ENCODE measurements at regions not wholly inside any gene's neighbourhood (a gene's known extent, or its start where the extent isn't known, plus 50 kb on each side); places are given as distances from the start of the nearest gene placed in this dataset.
A peak's percentile ranks its signal among the peaks of the same experiment; 100 is the strongest.

DNA sequence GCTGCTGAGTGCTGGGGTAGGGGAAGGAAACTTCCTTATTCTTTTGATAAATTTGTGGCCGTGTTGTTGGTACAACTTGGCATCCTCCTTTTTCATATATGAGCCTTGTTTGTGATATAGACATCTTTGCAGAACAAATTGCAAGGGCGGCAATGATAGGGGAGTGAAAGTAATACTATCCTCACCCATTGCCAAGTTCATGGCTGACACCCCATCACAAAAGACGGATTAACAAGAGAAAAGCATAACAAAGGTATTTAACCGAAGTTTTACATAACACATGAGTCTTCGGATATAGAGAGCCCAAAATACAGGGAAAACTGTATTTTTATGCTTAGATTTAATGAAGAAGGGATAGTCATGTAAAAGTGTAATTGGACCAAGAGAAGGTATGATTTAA is 86.3 kb upstream of the TMPRSS2 start:
- no peak for DNase-seq (ENCODE audit: low spot score)

DNA sequence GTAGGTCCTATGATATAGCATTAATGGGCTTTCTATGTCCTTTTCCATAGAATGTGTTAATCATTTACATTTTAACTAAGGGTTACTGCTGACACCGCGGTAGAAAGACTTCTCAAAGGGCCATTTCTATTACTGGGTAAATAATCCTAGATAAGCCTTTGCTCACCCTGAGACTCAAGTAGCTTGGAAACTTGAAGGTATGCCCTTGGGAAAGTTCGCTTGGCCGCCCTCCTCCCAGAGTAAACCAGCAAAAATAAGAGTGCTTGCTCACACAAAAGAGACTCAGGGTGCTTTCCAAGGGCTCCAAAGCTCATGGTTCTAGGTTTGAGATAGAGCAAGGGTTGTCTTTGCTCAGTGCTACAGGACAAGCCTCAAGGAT is 85.8 kb upstream of the TMPRSS2 start:
- no peak for DNase-seq (ENCODE audit: low spot score)

DNA sequence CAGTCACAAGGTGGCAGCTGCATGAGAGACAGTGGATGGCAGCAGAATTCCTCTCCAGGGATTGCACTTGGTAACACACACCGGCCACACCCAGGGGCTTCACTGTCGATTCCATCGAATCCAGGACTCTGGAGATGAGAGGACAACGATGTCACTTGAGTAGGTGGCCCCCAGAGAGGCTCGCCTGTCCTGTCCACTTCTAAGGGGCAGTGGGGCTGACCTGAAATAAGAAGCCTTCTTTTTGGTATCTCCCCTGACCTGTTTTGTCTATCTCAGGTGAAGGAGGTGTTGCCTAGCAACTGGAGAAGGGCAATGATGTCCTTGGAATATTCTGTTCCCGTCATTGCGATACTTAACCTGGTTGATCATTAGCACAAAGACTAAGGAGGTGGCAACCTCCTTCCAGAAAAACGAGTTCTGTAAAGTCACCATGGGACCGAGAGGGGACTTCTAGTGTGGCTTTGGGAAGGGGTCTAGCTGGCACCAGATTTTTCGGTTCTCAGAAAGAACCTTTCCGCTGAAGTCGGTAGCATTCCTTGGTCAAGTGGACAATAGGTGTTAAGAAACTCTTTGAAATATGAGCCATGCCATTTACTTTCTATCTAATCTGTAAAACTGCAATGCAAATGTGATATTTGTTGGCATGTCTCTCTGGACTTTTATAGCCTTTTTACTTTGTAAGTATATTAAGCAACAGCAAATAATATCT is 85.2 kb upstream of the TMPRSS2 start:
- peak; percentile 20 for DNase-seq (ENCODE audit: low spot score)

DNA sequence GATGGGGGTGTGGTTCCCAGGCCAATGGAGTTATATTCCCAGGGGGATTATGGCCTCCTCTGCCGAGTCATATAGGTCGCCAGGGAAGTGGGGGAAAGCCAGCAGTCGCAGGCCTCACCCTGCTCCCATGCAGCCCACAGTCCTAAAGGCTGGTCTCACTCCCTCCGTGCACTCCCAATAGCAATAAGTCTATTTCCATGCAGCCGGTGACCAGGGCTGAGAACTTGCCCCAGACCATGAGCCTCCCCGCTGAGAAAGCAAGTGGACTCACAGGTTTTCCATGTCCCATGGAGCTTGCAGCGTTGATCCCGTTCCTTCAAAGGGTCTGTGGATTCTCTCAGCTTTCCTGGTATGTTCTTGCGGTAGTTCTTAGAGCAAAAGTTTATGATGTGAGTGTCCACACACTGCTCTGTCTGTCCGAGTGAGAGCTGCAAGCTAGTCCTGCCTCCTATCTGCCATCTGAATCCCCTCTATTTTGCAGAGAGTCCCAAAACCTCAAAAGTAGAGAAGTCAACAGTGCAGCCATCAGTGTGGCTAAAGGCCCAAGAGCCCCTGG is 81.7 kb upstream of the TMPRSS2 start:
- DNase-seq (ENCODE audit: low spot score), result peak; percentile 45

DNA sequence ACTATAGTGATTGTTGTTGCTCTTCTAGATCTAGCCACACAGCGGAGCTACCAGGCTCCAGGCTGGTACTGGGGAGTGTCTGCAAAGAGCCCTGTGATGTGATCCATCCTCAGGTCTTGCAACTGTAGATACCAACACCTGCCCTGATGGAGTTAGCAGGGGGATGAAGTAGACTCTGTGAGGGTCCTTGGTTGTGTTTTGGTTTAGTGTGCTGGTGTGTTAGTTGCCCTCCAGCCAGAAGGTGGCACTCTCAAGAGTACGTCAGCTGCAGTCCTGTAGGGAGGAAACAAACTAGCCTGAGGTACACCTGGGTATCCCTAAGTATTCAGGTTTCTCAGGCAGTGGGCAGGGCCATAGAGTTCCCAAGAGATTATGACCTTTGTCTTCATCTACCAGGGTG is 81.2 kb upstream of the TMPRSS2 start:
- peak; percentile 74 for DNase-seq (ENCODE audit: low spot score)

DNA sequence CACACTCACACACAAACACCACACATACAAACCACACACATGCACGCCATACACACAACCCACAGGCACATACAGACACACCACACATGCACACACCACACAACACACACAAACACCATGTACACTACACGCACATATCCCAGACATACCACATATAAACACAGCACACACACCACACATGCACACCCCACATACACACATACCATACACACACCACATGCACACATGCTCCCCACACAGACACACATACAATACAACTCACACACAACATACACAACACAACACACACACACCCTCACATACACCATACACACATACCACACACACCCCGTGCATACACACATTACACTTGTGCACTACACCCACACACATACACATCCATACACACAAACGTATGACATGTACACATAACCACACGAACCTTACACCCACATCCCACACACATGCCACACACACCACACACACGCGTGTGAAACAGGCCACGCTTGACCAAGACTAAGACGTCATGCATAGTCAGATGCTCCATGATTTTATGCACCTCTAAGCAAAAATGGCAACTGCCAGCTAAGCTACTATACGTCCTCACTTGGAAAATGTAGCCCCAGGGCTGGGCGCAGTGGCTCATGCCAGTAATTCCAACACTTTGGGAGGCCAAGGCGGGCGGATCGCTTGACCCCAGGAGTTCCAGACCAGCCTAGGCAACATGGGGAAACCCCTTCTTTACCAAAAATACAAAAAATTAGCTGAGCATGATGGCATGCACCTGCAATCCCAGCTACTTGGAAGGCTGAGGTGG is 77.4 kb upstream of the TMPRSS2 start:
- DNase-seq (ENCODE audit: low spot score), result peak; percentile 35

DNA sequence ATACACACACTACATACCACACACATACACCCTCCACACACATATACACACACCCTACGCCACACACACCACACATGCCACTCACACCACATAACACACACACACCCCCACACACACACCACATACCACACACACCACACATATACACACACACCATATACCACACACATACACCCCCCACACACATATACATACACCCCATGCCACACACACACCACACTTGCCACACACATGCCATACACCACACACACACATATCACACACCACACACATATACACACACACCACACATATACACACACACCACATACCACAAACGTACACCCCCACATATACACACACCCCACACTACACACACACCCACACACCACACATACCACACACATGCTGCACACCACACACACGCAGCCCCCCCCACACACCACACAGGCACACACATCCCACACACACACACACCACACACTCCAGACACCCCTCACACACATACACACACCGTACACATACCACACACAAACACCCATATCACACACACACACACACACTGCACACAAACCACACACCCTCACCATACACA is 76.7 kb upstream of the TMPRSS2 start:
- DNase-seq (ENCODE audit: low spot score), result peak; percentile 57

DNA sequence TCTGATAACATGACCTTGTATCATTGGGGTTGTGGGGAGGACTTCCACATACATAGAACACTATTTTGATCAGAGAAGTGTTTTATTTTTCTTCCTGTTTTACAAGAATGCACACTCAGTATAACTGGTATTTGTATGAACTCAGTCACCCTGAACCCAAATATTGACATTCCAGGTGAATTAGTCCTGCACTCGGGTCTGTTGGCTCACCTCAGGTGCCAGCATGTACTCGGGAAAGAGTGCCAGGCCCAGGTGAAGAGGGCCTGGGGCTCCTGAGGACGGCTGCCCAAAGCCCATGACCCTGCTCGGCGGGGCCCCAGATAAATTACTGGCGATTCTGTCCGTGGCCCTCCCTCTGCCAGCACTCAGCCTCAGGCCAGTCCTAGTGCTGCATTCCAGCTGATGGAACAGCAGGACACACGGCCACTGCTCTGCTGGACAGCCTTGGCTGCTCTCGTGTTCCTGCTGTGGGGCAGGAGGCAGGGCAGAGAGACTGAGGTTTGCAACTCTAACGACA is 75.4 kb upstream of the TMPRSS2 start:
- DNase-seq (ENCODE audit: low spot score), result peak; percentile 80

DNA sequence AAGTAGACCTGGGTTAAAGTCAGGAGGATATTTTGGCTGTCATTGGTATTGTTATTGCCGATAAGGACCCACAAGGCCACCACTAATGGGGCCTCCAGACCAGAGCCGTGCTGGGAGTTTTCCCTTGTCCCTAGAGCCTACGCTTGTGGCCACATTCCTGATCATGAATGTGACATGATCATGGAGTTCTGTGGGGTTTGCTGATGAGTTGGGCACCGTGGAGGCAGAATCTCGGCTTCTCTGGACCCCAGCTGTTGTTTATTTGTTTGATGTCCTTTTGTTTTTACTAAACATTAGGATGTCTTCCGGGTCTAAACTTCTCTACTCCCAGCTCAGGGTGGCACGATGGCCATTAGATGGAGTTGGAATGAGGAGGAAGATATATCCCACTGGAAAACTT is 74.9 kb upstream of the TMPRSS2 start:
- DNase-seq (ENCODE audit: low spot score), result peak; percentile 60

DNA sequence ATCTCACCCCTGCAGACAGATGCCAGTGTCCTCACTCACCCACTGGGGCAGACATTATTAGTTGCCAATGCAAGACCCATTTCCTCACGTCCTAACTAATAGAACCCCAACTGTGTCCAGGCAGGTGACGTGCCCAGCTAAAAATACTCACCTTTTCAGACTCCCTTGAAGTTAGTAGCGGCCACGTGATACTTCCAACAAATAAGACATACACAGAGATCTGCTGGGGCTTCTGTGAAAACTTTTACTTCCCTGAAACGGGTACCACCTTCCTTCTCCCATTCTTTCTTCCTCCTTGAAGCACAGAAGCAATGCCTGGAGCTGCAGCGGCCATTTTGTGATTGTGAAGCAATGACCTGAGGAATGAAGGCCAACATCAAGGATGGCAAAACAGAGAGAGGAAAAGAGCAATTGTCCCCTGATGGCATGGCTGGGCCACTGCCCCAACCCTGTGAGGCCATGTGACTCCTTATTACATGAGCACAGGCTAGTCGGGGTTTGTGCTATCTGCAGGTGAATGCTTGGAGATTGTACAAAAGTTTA is 74.4 kb upstream of the TMPRSS2 start:
- peak; percentile 71 for DNase-seq (ENCODE audit: low spot score)

DNA sequence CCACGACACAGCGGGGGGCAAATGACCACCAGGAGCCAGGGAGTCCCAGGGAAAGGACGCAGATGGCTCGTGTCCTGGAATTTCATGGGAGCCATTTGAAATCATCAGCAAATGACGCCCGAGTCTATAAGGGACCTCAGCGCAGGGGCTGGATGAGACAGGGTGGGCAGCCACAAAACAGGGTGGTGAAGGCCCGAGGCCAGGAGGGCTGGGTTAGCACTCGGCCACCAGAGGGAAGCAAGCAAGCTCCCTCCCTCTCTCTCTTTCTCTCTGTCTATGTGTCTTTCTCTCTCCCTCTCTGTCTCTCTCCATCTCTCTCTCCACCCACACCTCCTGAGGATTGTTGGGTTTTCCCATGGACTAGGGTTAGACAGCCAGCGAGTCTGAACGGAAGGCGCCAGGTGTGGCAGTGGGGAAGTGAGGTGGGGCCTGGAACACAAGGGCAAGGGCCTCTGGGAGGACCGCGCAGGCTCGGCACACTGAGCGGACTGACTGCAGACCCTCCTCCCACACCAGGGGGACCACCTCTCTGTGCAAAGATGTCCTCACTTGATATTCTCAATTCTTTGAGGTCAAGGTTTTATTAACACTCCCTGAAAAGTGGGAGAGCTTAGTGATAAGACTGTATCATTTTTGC is 73.8 kb upstream of the TMPRSS2 start:
- peak; percentile 59 for DNase-seq (ENCODE audit: low spot score)

DNA sequence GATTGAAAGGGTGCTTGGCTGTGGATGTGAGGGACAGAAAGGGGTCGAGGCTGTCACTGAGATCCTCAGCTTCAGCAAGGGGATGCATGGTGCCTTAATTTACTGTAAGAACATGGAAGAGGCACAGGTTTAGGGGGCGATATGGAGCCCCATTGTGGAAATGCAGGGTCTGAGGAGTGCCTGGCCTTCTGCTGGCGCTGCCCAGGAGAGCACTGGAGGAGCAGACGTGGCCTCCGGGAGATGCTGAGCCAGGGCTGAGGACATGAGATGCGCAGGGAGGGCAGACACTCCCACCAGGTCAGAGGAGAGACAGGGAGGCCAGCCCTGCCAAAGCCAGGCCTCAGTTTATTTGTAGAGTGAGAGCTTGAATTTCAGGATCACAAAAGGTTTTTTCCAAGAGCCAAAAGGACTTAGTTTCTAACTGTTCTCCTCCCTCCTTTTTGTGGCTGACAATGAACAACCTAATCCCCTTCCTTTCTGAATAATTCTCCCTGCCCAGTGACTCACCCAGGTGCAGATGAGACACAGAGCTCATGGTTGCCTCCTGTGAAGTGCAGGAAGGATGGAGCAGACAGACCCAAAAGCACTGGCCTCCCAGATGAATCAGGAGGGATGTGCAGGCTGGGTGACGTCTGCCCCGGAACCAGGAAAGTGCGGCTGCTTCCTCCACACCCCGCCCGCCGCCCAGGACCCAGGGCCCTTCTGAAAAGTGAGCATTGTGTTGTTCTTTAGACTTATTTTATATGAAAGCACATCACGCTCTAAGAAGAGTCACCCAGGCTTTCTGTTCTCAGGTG is 73.0 kb upstream of the TMPRSS2 start:
- DNase-seq (ENCODE audit: low spot score), result peak; percentile 86

DNA sequence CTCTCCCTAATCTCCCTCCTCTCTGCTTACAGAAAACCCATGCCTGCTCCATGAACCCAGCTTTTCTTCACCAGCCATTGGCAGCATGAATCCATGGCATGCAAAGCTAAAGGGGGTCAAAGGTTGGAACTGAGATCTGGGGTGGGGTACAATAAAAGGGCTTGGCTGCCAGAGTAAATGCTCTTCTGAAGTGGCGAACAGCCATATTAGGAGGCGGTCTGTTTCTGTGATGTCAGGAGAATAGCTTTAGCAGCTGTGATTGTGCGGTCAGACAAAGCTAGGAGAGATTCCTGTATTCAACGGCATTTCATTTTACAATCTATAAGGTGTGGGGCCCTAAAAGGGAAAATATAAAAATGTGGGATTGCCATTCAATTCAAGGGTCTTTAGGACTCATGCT is 71.7 kb upstream of the TMPRSS2 start:
- no peak for DNase-seq (ENCODE audit: low spot score)

DNA sequence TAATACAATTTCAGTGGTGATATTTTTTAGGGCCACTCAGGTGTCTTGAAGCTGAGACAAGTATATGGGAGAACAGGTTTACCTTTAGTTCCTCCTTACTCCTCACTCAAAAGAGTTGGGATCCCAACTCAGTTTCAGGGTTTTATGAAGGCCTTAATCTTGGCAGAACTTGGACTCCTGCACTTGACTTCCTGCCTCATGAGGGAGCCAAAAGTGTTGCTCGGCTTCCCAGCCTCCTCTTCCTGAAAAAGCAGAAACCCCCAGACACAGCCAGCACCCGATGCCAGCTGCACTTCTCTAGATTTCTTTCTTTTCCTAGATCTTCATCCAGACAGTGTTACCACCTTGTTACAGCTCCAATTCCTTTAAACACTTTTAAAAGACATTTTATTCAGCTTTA is 70.8 kb upstream of the TMPRSS2 start:
- DNase-seq (ENCODE audit: low spot score), result no peak

DNA sequence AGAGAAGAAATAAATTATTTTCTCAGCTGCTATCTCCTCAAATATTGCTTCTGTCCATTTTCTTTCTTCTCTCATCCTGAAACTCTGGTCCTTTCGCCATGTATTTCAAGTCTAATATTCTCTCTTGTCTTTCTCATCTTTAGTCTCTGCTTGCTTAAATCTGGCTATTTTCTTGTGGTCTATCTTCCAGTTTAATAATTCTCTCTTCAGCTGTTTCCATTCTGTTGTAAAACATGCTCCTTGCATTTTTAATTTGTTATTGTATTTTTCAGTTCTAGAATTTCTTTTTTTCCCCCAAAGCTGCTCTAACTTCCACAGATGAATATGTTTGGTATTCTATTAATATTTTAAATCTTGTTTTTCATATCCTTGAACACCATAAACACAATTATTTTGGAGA is 70.1 kb upstream of the TMPRSS2 start:
- no peak for DNase-seq (ENCODE audit: low spot score)

DNA sequence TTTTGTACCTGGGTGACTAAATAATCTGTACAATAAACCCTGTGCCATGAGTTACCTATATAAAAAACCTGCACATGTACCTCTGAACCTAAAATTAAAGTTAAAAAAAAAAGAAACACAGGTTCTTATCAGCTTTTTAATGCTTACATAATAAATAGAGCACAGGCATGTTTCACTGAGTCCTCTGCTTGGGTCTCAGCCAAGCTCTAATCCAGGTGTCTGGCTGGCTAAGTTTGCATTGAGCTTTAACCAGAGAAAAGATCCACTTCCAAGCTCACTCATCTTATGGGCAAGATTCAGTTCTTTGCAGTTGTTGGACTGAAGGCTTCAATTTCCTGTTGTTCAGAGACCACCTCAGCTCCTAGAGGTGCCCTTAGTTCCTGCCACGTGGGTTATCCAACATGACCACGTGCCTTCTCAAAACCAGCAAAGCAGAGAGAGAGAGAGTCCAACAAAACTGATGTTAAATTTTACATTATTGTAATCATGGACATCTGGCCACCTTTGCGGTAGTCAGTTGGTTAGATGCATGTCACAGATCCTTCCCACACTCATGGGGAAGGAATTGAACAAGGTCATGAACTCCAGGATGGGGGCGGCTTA is 68.2 kb upstream of the TMPRSS2 start:
- no peak for DNase-seq (ENCODE audit: low spot score)

DNA sequence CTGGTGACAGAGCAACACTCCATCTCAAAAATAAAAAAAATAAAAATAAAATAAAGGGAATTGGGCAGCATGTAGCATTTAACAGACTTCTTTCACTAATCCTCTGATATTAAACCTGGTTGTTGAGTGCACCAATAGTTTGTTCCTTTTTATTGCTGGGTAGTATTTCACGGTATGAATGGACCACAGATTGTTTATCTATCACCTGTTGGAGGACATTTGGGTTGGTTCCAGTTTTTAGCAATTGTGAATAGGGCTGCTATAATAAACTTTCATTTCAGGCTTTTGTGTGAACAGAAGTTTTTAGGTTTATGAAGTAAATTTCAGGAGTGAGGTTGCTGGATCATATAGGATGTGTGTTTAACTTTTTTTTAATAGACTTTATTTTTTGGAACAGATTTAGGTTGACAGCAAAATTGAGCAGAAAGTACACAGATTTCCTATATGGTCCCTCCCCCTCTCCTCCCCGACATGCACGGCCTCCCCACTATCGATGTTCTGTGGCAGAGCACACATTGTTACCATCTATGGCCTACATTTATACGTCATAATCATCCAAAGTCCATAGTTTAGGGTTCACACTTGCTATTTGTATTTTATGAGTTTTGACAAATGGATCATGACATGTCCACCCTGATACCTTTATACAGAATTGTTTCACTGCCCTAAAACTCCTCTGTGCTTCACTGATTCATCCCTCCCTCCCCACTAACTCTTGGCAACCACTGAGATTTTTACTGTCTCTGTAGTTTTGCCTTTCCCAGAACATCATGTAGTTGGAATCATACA is 66.1 kb upstream of the TMPRSS2 start:
- no peak for DNase-seq (ENCODE audit: low spot score)

DNA sequence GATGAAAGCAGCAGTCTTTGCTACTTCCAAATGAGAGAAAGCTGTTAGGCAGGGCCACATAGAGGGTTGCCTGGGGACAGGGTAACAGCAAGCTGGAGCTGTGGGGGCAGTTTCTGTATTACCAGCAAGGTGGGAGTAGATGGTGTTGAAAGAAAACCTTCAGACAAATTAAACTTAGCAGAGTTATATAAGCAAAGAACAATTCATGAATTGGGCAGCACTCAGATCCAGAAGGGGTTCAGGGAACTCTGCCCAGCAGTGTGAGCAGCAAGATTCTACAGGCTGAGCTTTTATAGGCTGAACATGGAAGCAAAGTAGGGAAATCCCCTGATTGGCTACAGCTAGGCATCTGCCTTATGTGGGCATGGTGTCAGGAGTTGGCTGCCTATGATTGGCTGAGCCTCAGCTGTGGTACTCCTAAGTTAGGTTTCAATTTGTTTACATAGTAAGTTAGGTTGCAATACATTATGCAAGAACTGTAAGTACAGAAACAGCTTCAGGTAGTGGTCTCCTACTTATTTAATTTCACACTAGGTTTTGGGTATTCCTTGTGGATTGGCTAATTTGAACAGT is 64.1 kb upstream of the TMPRSS2 start:
- no peak for DNase-seq (ENCODE audit: low spot score)

Data from mesenteric fat pad (tissue), 1 donor.